Uterus (tissue), 3 donors: ENCODE measurements at regions not wholly inside any gene's neighbourhood (a gene's known extent, or its start where the extent isn't known, plus 50 kb on each side); places are given as distances from the start of the nearest gene placed in this dataset.

Experiments
- DNase-seq, 2 donors: peaks; one replicate each; pipeline ENCODE4 v3.0.0-alpha.2; 2019 to 2020
- H3K27ac ChIP-seq, 2 donors: fragments of 200-600 bp; sonication (generic); 1 replicate in 1 of 2; 2 replicates in 1 of 2; pipeline ENCODE4 v1.5.1; 2016 to 2018
- H3K27me3 ChIP-seq, 2 donors: fragments of 200-600 bp; sonication (generic); one replicate each; pipeline ENCODE4 v1.5.1; 2018 to 2019; ENCODE audit warnings: control low read depth in 1 of 2
- H3K36me3 ChIP-seq, 2 donors: fragments of 200-600 bp; sonication (generic); one replicate each; pipeline ENCODE4 v1.5.1; 2019; ENCODE audit warnings: control low read depth in 1 of 2
- H3K4me1 ChIP-seq, 2 donors: fragments of 200-600 bp; sonication (generic); one replicate each; pipeline ENCODE4 v1.5.1; 2018 to 2019; ENCODE audit warnings: control low read depth in 1 of 2
- H3K4me3 ChIP-seq, 2 donors: fragments of 200-600 bp; sonication (generic); 1 replicate in 1 of 2; 2 replicates in 1 of 2; pipeline ENCODE4 v1.5.1; 2018 to 2019; ENCODE audit warnings: mild to moderate bottlenecking in 1 of 2
- H3K9me3 ChIP-seq, 2 donors: fragments of 200-600 bp; sonication (generic); one replicate each; pipeline ENCODE4 v1.5.1; 2019; ENCODE audit warnings: control low read depth in 1 of 2
- CTCF ChIP-seq, 4 experiments: fragments of 200-600 bp in 2 of 4; fragments of 450-650 bp in 2 of 4; sonication (generic) in 2 of 4; IDR thresholded peaks; one replicate each; pipeline ENCODE4 v1.5.1; 2016 to 2019; ENCODE audit warnings: antibody characterized with exemption in 4 of 4, mild to moderate bottlenecking in 2 of 4, moderate library complexity in 1 of 4
- POLR2A ChIP-seq, 2 donors: fragments of 450-650 bp; IDR thresholded peaks; one replicate each; pipeline ENCODE4 v1.6.1; 2016; ENCODE audit warnings: antibody characterized with exemption in 2 of 2, mild to moderate bottlenecking in 1 of 2, moderate library complexity in 1 of 2
- intact Hi-C: fragments of 100-400 bp; cut with DNase I; formaldehyde crosslinking; loops from one replicate; pipeline ENCODE4 v1.15.1; 2023; ENCODE audit warnings: low total_unique reads
- donor health status: DM: yes; HTN: yes; CAD: no.

- intact Hi-C loops, result no loop called here
- DNase-seq, result no peak
- no peaks in the 10 kb centered on the region for H3K9me3 ChIP-seq
- no peaks in the 10 kb centered on the region for H3K27me3 ChIP-seq
- H3K4me3 ChIP-seq, result no peak overlapping the region
- no peaks in the 10 kb centered on the region for H3K4me1 ChIP-seq
- no peak for TF ChIP-seq CTCF (IDR thresholded peaks at IDR 0.05)
- TF ChIP-seq POLR2A (IDR thresholded peaks at IDR 0.05), result no peak
- H3K36me3 ChIP-seq, result no peaks in the 10 kb centered on the region
- no peak overlapping the region for H3K27ac ChIP-seq
These were observed 246.5 kb downstream of the MYCN start for GRCh38 chr2:16186661-16187481.

GRCh38 chr2:16185801-16186272 lies 245.5 kb downstream of the MYCN start:
- Histone ChIP-seq H3K36me3 (no peaks in the 10 kb centered on the region), H3K4me1 (no peaks in the 10 kb centered on the region), H3K9me3 (no peaks in the 10 kb centered on the region), H3K27ac (no peak overlapping the region), H3K27me3 (no peaks in the 10 kb centered on the region), H3K4me3 (no peak overlapping the region)
- no peak for DNase-seq
- TF ChIP-seq POLR2A (IDR thresholded peaks at IDR 0.05) (no peak), CTCF (IDR thresholded peaks at IDR 0.05) (no peak)
- intact Hi-C loops, result no loop called here

- Histone ChIP-seq H3K27ac (no peak overlapping the region), H3K27me3 (no peaks in the 10 kb centered on the region), H3K4me3 (no peak overlapping the region), H3K36me3 (no peaks in the 10 kb centered on the region), H3K4me1 (no peaks in the 10 kb centered on the region), H3K9me3 (no peaks in the 10 kb centered on the region)
- DNase-seq, result no peak
- intact Hi-C loops, result no loop called here
- TF ChIP-seq CTCF (IDR thresholded peaks at IDR 0.05) (no peak), POLR2A (IDR thresholded peaks at IDR 0.05) (no peak)
These were observed 244.8 kb downstream of the MYCN start for GRCh38 chr2:16184945-16185660.

- no peak overlapping the region for H3K4me3 ChIP-seq
- no peak overlapping the region for H3K27ac ChIP-seq
- H3K4me1 ChIP-seq, result no peaks in the 10 kb centered on the region
- no peak for TF ChIP-seq POLR2A (IDR thresholded peaks at IDR 0.05)
- no peak for TF ChIP-seq CTCF (IDR thresholded peaks at IDR 0.05)
- no peaks in the 10 kb centered on the region for H3K36me3 ChIP-seq
- no peak for DNase-seq
- H3K9me3 ChIP-seq, result no peaks in the 10 kb centered on the region
- intact Hi-C loops, result no loop called here
- no peaks in the 10 kb centered on the region for H3K27me3 ChIP-seq
These were observed 244.1 kb downstream of the MYCN start for GRCh38 chr2:16184341-16184890.

- Histone ChIP-seq H3K4me1 (no peaks in the 10 kb centered on the region), H3K36me3 (no peaks in the 10 kb centered on the region), H3K9me3 (no peaks in the 10 kb centered on the region), H3K27ac (no peak overlapping the region), H3K4me3 (no peak overlapping the region), H3K27me3 (no peaks in the 10 kb centered on the region)
- TF ChIP-seq POLR2A (IDR thresholded peaks at IDR 0.05) (no peak), CTCF (IDR thresholded peaks at IDR 0.05) (no peak)
- no peak for DNase-seq
- intact Hi-C loops, result no loop called here
These were observed 243.0 kb downstream of the MYCN start for GRCh38 chr2:16183345-16183744.
